ENCODE measurements at regions not wholly inside any gene's neighbourhood (a gene's known extent, or its start where the extent isn't known, plus 50 kb on each side); places are given as distances from the start of the nearest gene placed in this dataset.

DNA sequence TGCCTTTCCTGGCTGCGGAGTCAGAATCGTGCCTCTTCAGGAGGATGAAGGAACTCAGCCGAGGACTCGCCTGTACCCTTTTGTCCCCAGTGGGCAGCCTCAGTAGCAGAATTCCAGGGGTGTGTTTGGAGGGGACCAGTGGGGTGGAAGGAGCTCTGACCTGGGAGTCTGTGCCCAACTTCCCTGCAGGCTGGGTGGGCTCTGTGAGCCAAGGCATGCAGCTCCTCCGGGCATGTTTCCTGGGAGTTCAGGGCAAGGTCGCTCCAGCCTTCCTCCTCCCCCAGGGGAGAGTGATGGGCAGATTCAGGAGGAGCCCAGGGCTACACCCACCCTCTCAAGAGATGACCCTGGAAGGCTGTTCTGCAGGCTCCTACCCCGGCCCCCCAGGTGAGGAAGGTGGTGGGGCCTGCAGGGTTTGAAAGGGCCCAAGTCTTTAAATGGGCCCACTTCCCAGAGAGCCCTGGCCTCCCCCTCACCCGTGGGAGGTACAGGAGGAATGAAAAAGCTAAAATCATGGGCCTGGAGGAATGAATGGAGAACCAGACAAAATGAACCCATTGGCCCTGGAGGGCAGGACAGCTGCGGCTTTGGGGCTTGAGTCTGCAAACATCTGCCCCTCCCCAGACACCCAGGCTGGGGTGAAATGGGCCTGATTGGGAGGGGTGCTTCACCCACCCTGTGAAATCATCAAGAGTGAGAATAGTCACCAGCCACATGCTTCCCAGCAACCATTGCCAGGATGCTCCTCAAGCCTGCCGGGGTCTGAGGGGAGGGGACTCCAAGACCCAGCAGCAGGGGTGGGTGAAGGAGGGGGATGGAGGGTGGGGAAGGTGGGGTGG lies 77.6 kb upstream of the PMEPA1 start:
- no TSS peak for BruUV-seq (replicated peaks)
- no peaks in the 10 kb centered on the region for H3K79me2 ChIP-seq (ENCODE audit: control insufficient read depth, insufficient read depth, low read length)
- in situ Hi-C loops (cut with MboI): no loop called here

DNA sequence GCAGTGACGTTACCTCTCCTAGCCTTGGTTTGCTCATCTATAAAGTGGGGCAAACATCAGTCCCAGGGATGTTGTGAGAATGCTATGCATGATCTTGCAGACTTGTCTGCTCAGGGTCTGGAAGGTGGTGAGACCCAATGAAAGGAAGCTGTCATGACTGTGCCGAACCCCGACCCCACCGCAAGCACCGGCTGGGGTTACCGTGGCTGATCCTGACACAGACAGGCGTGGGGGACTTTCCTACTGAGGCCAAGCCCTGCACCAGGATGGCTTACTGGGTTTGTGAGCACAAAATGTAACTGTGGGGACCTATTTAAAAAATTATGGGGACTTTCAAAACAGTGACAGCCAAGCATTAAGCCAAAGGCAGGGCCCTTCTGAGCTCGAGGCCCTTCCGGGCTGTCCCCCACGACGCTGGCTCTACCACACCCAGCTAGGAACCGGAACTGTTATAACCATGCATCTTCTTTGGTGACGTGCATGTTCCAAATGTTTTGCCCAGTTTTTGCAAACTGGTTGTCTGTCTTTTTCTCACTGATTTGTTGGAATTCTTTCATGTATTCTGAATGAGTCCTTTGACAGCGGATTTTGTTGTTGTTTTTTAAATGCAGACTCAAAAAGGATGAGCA lies 76.6 kb upstream of the PMEPA1 start:
- Histone ChIP-seq H3K36me3 (ENCODE audit: control insufficient read depth in 2 of 2, insufficient read depth in 2 of 2, low read length in 1 of 2) (no peaks in the 10 kb centered on the region), H3K4me1 (ENCODE audit: control insufficient read depth, insufficient read depth, low read length) (no peaks in the 10 kb centered on the region), H3K9me3 (replicated peaks; ENCODE audit: control insufficient read depth, insufficient read depth, low read length) (no peaks in the 10 kb centered on the region), H3K4me2 (ENCODE audit: control insufficient read depth, insufficient read depth) (no peak overlapping the region), H3K9ac (ENCODE audit: control insufficient read depth, insufficient read depth, low read length) (no peak overlapping the region), H4K20me1 (ENCODE audit: control insufficient read depth, insufficient read depth) (no peaks in the 10 kb centered on the region), H3K79me2 (ENCODE audit: control insufficient read depth, insufficient read depth, low read length) (no peaks in the 10 kb centered on the region), H3K4me3 (no peak overlapping the region), H3K27ac (ENCODE audit: control insufficient read depth, insufficient read depth) (no peak overlapping the region), H3K27me3 (replicated peaks in 1 of 2; ENCODE audit: control insufficient read depth in 2 of 2, insufficient read depth in 2 of 2, low read length in 1 of 2) (peaks cover 0 to 1% of the 10 kb centered on the region in 2 experiments; a peak in 1 of 4 replicates), H2AFZ (ENCODE audit: control insufficient read depth, low read depth, low read length) (no peak overlapping the region)
- intact Hi-C loops (cut with micrococcal nuclease; ENCODE audit: unreplicated experiment): no loop called here
- ATAC-seq: peak; percentile 82
- ChIA-PET SMC1A (ENCODE audit: uncharacterized antibody, unreplicated experiment) (interaction anchor here (0.9 kb wide), 1 partner anchor 17 kb away, joined by 4 read pairs; no protein-coding TSS in a partner anchor), POLR2A (no interaction called here), CTCF (no interaction called here), RAD21 (ENCODE audit: unreplicated experiment) (no interaction called here)
- no peak for TF ChIP-seq MEF2A (IDR thresholded peaks at IDR 0.05; ENCODE audit: insufficient read depth, low read depth, low read length)
- TF ChIP-seq, protein P1, sequence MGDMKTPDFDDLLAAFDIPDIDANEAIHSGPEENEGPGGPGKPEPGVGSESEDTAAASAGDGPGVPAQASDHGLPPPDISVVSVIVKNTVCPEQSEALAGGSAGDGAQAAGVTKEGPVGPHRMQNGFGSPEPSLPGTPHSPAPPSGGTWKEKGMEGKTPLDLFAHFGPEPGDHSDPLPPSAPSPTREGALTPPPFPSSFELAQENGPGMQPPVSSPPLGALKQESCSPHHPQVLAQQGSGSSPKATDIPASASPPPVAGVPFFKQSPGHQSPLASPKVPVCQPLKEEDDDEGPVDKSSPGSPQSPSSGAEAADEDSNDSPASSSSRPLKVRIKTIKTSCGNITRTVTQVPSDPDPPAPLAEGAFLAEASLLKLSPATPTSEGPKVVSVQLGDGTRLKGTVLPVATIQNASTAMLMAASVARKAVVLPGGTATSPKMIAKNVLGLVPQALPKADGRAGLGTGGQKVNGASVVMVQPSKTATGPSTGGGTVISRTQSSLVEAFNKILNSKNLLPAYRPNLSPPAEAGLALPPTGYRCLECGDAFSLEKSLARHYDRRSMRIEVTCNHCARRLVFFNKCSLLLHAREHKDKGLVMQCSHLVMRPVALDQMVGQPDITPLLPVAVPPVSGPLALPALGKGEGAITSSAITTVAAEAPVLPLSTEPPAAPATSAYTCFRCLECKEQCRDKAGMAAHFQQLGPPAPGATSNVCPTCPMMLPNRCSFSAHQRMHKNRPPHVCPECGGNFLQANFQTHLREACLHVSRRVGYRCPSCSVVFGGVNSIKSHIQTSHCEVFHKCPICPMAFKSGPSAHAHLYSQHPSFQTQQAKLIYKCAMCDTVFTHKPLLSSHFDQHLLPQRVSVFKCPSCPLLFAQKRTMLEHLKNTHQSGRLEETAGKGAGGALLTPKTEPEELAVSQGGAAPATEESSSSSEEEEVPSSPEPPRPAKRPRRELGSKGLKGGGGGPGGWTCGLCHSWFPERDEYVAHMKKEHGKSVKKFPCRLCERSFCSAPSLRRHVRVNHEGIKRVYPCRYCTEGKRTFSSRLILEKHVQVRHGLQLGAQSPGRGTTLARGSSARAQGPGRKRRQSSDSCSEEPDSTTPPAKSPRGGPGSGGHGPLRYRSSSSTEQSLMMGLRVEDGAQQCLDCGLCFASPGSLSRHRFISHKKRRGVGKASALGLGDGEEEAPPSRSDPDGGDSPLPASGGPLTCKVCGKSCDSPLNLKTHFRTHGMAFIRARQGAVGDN (IDR thresholded peaks at IDR 0.05): peak; percentile 61; the same call in 1 of the 2 replicates
- TF ChIP-seq HDAC6 (IDR thresholded peaks at IDR 0.05; ENCODE audit: unreplicated experiment): no peak
- in situ Hi-C loops (cut with MboI): no loop called here
- 27% methylated on average over 14 of the region's 14 CpGs for WGBS (ENCODE audit: insufficient coverage, insufficient replicate concordance, low lambda C conversion rate, missing lambda C conversion rate)
- no peak for DNase-seq (ENCODE audit: low read depth, low spot score)
- FAIRE-seq: no peak
- no TSS peak for BruUV-seq (replicated peaks)

More for the DNA sequence above, 77.6 kb upstream of the PMEPA1 start:
- WGBS (ENCODE audit: insufficient coverage, insufficient replicate concordance, low lambda C conversion rate, missing lambda C conversion rate): 30% methylated on average over 9 of the region's 10 CpGs
- CTCF ChIA-PET: no interaction called here
- Histone ChIP-seq H3K27ac (ENCODE audit: control insufficient read depth, insufficient read depth) (no peak overlapping the region), H3K4me3 (no peak overlapping the region), H3K4me1 (ENCODE audit: control insufficient read depth, insufficient read depth, low read length) (no peaks in the 10 kb centered on the region), H2AFZ (ENCODE audit: control insufficient read depth, low read depth, low read length) (no peak overlapping the region), H4K20me1 (ENCODE audit: control insufficient read depth, insufficient read depth) (no peaks in the 10 kb centered on the region), H3K36me3 (ENCODE audit: control insufficient read depth in 2 of 2, insufficient read depth in 2 of 2, low read length in 1 of 2) (no peaks in the 10 kb centered on the region), H3K9me3 (replicated peaks; ENCODE audit: control insufficient read depth, insufficient read depth, low read length) (no peaks in the 10 kb centered on the region), H3K9ac (ENCODE audit: control insufficient read depth, insufficient read depth, low read length) (no peak overlapping the region), H3K4me2 (ENCODE audit: control insufficient read depth, insufficient read depth) (no peak overlapping the region), H3K27me3 (replicated peaks in 1 of 2; ENCODE audit: control insufficient read depth in 2 of 2, insufficient read depth in 2 of 2, low read length in 1 of 2) (peaks cover 0 to 1% of the 10 kb centered on the region in 2 experiments; a peak in 1 of 4 replicates)
- intact Hi-C loops (cut with micrococcal nuclease; ENCODE audit: unreplicated experiment): no loop called here
- DNase-seq (ENCODE audit: low read depth, low spot score) (no peak), FAIRE-seq (no peak), ATAC-seq (no peak)
- TF ChIP-seq CBX5 (IDR thresholded peaks at IDR 0.05; ENCODE audit: low read depth): no peak
- TF ChIP-seq CREM (IDR thresholded peaks at IDR 0.05; ENCODE audit: low read depth): no peak
- no peak for TF ChIP-seq EP300 (IDR thresholded peaks at IDR 0.05; ENCODE audit: borderline replicate concordance in 1 of 2, control insufficient read depth in 1 of 2, low read depth in 2 of 2, low read length in 2 of 2)
- TF ChIP-seq SUZ12 (IDR thresholded peaks at IDR 0.05; ENCODE audit: unreplicated experiment): no peak
- TF ChIP-seq NFXL1 (IDR thresholded peaks at IDR 0.05; ENCODE audit: borderline replicate concordance): no peak
- no peak for TF ChIP-seq BMI1 (IDR thresholded peaks at IDR 0.05; ENCODE audit: borderline replicate concordance)
- TF ChIP-seq POLR2A (IDR thresholded peaks at IDR 0.05; ENCODE audit: low read depth, low read length): no peak
- no peak for TF ChIP-seq SP1 (IDR thresholded peaks at IDR 0.05; ENCODE audit: low read depth, low read length)
- no peak for TF ChIP-seq NR2F1 (conservative IDR thresholded peaks at IDR 0.05)
- no peak for TF ChIP-seq GATAD2B (conservative IDR thresholded peaks at IDR 0.05; ENCODE audit: low read depth)
- RAD21 ChIA-PET (ENCODE audit: unreplicated experiment): no interaction called here
- SMC1A ChIA-PET (ENCODE audit: uncharacterized antibody, unreplicated experiment): interaction anchor here (0.8 to 0.9 kb wide), 2 partner anchors 18 to 133 kb away, joined by 3 to 4 read pairs; no protein-coding TSS in a partner anchor
- POLR2A ChIA-PET: no interaction called here

Measured in GM12878 (cell line).